SK-N-SH (cell line): ENCODE measurements at regions not wholly inside any gene's neighbourhood (a gene's known extent, or its start where the extent isn't known, plus 50 kb on each side); places are given as distances from the start of the nearest gene placed in this dataset.

Source experiments
- CTCF ChIA-PET: fragments of 300-600, 350-600 bp; formaldehyde crosslinking; extraction: SDS; loops from one replicate; lab custom pipeline; 2021; lab: Yijun Ruan, JAX
- POLR2A ChIA-PET: fragments of 350-600 bp; sonication (Branson Sonifier 250); formaldehyde crosslinking; extraction: SDS; loops from one replicate; lab custom pipeline; 2020; ENCODE audit warnings: antibody characterized with exemption, inconsistent platforms; lab: Yijun Ruan, JAX
- DNase-seq: peaks from one replicate; pipeline ENCODE4 v3.0.0; 2012
- H2AFZ ChIP-seq: fragments of 200-600 bp; sonication (generic); 2 replicates; pipeline ENCODE4 v1.8.1; 2016; ENCODE audit warnings: antibody characterized with exemption, mild to moderate bottlenecking, low read depth
- H3F3A ChIP-seq: fragments of 200-600 bp; sonication (generic); replicated peaks from 2 replicates; pipeline ENCODE3; 2016; ENCODE audit warnings: antibody characterized with exemption, mild to moderate bottlenecking; ENCODE audit not compliant: insufficient read depth
- H3K27ac ChIP-seq, 2 experiments: fragments of 200-500 bp in 1 of 2; fragments of 200-600 bp in 1 of 2; sonication (Bioruptor generic) in 1 of 2; sonication (generic), shearing (Covaris generic) in 1 of 2; 2 replicates each; pipeline versions ENCODE4 v1.5.1 to v1.6.1; 2014 to 2016; ENCODE audit warnings: low read depth in 2 of 2, inconsistent platforms in 1 of 2, low read length in 1 of 2, mild to moderate bottlenecking in 1 of 2, mixed read lengths in 1 of 2
- H3K27me3 ChIP-seq: fragments of 200-600 bp; sonication (generic), shearing (Covaris generic); 2 replicates; pipeline ENCODE4 v1.6.1; 2016; ENCODE audit warnings: mixed run types; ENCODE audit not compliant: insufficient read depth
- H3K36me3 ChIP-seq, 2 experiments: fragments of 200-500 bp in 1 of 2; fragments of 200-600 bp in 1 of 2; sonication (Bioruptor generic) in 1 of 2; sonication (generic) in 1 of 2; replicated peaks in 1 of 2; 2 replicates each; pipeline versions ENCODE3 to v1.5.1; 2014 to 2016; ENCODE audit warnings: low read length in 1 of 2, mild to moderate bottlenecking in 1 of 2; ENCODE audit not compliant: insufficient read depth in 2 of 2, control insufficient read depth in 1 of 2
- H3K4me1 ChIP-seq, 2 experiments: fragments of 200-500 bp in 1 of 2; fragments of 200-600 bp in 1 of 2; sonication (Bioruptor generic) in 1 of 2; sonication (generic), shearing (Covaris generic) in 1 of 2; 2 replicates each; pipeline versions ENCODE4 v1.5.1 to v1.6.1; 2014 to 2016; ENCODE audit warnings: low read depth in 1 of 2, low read length in 1 of 2, mixed run types in 1 of 2; ENCODE audit not compliant: insufficient read depth in 2 of 2, control insufficient read depth in 1 of 2
- H3K4me2 ChIP-seq: fragments of 200-600 bp; sonication (generic), shearing (Covaris generic); 2 replicates; pipeline ENCODE4 v1.6.1; 2017; ENCODE audit warnings: mixed run types
- H3K4me3 ChIP-seq, 2 experiments: fragments of 200-500 bp in 1 of 2; fragments of 200-600 bp in 1 of 2; sonication (Bioruptor generic) in 1 of 2; sonication (generic), shearing (Covaris generic) in 1 of 2; 2 replicates each; pipeline versions ENCODE4 v1.5.1 to v1.8.1; 2014 to 2016; ENCODE audit warnings: low read depth in 2 of 2, inconsistent platforms in 1 of 2, low read length in 1 of 2, mild to moderate bottlenecking in 1 of 2, mixed read lengths in 1 of 2, moderate library complexity in 1 of 2
- H3K79me2 ChIP-seq: fragments of 200-600 bp; sonication (generic); 2 replicates; pipeline ENCODE4 v1.8.1; 2017; ENCODE audit warnings: mild to moderate bottlenecking; ENCODE audit not compliant: insufficient read depth
- H3K9ac ChIP-seq: fragments of 200-600 bp; sonication (generic); 2 replicates; pipeline ENCODE4 v1.6.1; 2017; ENCODE audit warnings: mixed run types
- H3K9me2 ChIP-seq: fragments of 200-600 bp; sonication (generic); 2 replicates; pipeline ENCODE4 v1.6.1; 2017; ENCODE audit warnings: mixed run types
- H3K9me3 ChIP-seq: fragments of 200-600 bp; sonication (generic); 2 replicates; pipeline ENCODE4 v1.6.1; 2017; ENCODE audit warnings: mixed run types, mild to moderate bottlenecking, moderate library complexity
- H4K20me1 ChIP-seq: fragments of 200-600 bp; sonication (generic); 2 replicates; pipeline ENCODE4 v1.6.1; 2017; ENCODE audit warnings: mild to moderate bottlenecking, mixed run types; ENCODE audit not compliant: insufficient read depth
- CTCF ChIP-seq: fragments of 200-600 bp; sonication (generic); IDR thresholded peaks from 2 replicates; pipeline ENCODE4 v1.6.1; 2017; ENCODE audit warnings: antibody characterized with exemption, mild to moderate bottlenecking, moderate library complexity
- EZH2phosphoT487 ChIP-seq: fragments of 200-600 bp; sonication (generic); IDR thresholded peaks from 2 replicates; pipeline ENCODE4 v1.6.1; 2017; ENCODE audit warnings: low read depth, mixed run types, mild to moderate bottlenecking, antibody characterized with exemption, moderate library complexity, borderline replicate concordance
- FOSL2 ChIP-seq: IDR thresholded peaks from 2 replicates; pipeline ENCODE4 v1.4.0; 2012; ENCODE audit warnings: low read depth, mild to moderate bottlenecking, moderate library complexity, borderline replicate concordance
- FOXJ3 ChIP-seq: sonication (generic); formaldehyde crosslinking; IDR thresholded peaks from 2 replicates; pipeline ENCODE4 v1.5.1; 2020; ENCODE audit warnings: mild to moderate bottlenecking, missing genetic modification reagents
- GABPA ChIP-seq: IDR thresholded peaks from 2 replicates; pipeline ENCODE4 v1.4.0; 2012; ENCODE audit warnings: low read depth, mild to moderate bottlenecking
- GATA2 ChIP-seq: sonication (generic); formaldehyde crosslinking; IDR thresholded peaks from 2 replicates; pipeline ENCODE4 v1.5.0; 2020; ENCODE audit warnings: mild to moderate bottlenecking, missing genetic modification reagents
- JUND ChIP-seq: IDR thresholded peaks from 2 replicates; pipeline ENCODE4 v1.4.0; 2012
- MXI1 ChIP-seq: IDR thresholded peaks from 2 replicates; pipeline ENCODE4 v1.6.1; 2012; ENCODE audit warnings: mild to moderate bottlenecking, low read depth, low read length, improper control_type of control experiment
- NFIC ChIP-seq: IDR thresholded peaks from 2 replicates; pipeline ENCODE4 v1.4.0; 2012; ENCODE audit warnings: borderline replicate concordance
- RAD21 ChIP-seq: IDR thresholded peaks from 2 replicates; pipeline ENCODE4 v1.6.1; 2012; ENCODE audit warnings: mild to moderate bottlenecking, low read length
- REST ChIP-seq: IDR thresholded peaks from 2 replicates; pipeline ENCODE4 v1.6.1; 2012; ENCODE audit warnings: mild to moderate bottlenecking, low read depth, low read length, moderate library complexity
- RXRA ChIP-seq: IDR thresholded peaks from 2 replicates; pipeline ENCODE4 v1.4.0; 2012; ENCODE audit warnings: low read depth, mild to moderate bottlenecking, borderline replicate concordance
- SMC3 ChIP-seq: IDR thresholded peaks from 2 replicates; pipeline ENCODE4 v1.6.1; 2012; ENCODE audit warnings: low read depth, low read length, improper control_type of control experiment
- TAF1 ChIP-seq: IDR thresholded peaks from 2 replicates; pipeline ENCODE4 v1.6.1; 2012; ENCODE audit warnings: low read depth, mild to moderate bottlenecking, low read length, moderate library complexity, borderline replicate concordance
- TCF12 ChIP-seq: IDR thresholded peaks from 2 replicates; pipeline ENCODE4 v1.4.0; 2012
- TEAD4 ChIP-seq: IDR thresholded peaks from 2 replicates; pipeline ENCODE4 v1.4.0; 2012; ENCODE audit warnings: mild to moderate bottlenecking, borderline replicate concordance; ENCODE audit not compliant: insufficient read depth
- USF1 ChIP-seq: IDR thresholded peaks from 2 replicates; pipeline ENCODE4 v1.4.0; 2012; ENCODE audit warnings: low read depth, borderline replicate concordance
- USF2 ChIP-seq: fragments of 150-350 bp; IDR thresholded peaks from 2 replicates; pipeline ENCODE4 v1.6.1; 2017; ENCODE audit warnings: antibody characterized with exemption, low read length, low read depth, borderline replicate concordance
- ZBTB33 ChIP-seq: IDR thresholded peaks from 2 replicates; pipeline ENCODE4 v1.4.0; 2012; ENCODE audit warnings: low read depth, borderline replicate concordance

GRCh38 chr7:85950418-85950817 lies 693.3 kb upstream of the GRM3 start (continued):
- no peak for TF ChIP-seq ZBTB33
- TF ChIP-seq NFIC, result no peak
- TF ChIP-seq TCF12, result no peak
- TF ChIP-seq EZH2phosphoT487, result no peak
- TF ChIP-seq TEAD4, result no peak
- TF ChIP-seq SMC3, result no peak
- no peak for TF ChIP-seq RAD21
- TF ChIP-seq, all 33 proteins: peak for 0

GRCh38 chr7:85947767-85948166 lies 695.9 kb upstream of the GRM3 start:
- Histone ChIP-seq H3K9me3 (peaks cover 3% of the 10 kb centered on the region), H3K36me3 (no peaks in the 10 kb centered on the region), H3K9ac (no peak overlapping the region), H3K27ac (no peak overlapping the region), H3K79me2 (no peaks in the 10 kb centered on the region), H2AFZ (no peak overlapping the region), H3F3A (no peaks in the 10 kb centered on the region), H4K20me1 (no peaks in the 10 kb centered on the region), H3K4me2 (no peak overlapping the region), H3K4me1 (no peaks in the 10 kb centered on the region), H3K4me3 (no peak overlapping the region), H3K27me3 (no peaks in the 10 kb centered on the region), H3K9me2 (0 out of 2 replicates have a peak, but pooled peaks cover 2% of the 10 kb centered on the region)
- CTCF ChIA-PET, result no interaction called here
- POLR2A ChIA-PET, result no interaction called here
- DNase-seq, result no peak
- TF ChIP-seq USF2 (no peak), RAD21 (no peak), TEAD4 (no peak), FOSL2 (no peak), SMC3 (no peak), NFIC (no peak), GATA2 (CRISPR knock-in tag) (no peak), FOXJ3 (CRISPR knock-in tag) (no peak), GABPA (no peak), JUND (no peak), RXRA (no peak), REST (no peak), CTCF (no peak), TAF1 (no peak), USF1 (no peak), MXI1 (no peak)
